SK-N-SH treated with all-trans-retinoic acid at 6 μM for 48 hours (cell line): ENCODE measurements at regions not wholly inside any gene's neighbourhood (a gene's known extent, or its start where the extent isn't known, plus 50 kb on each side); places are given as distances from the start of the nearest gene placed in this dataset.
A peak's percentile ranks its signal among the peaks of the same experiment; 100 is the strongest.

Experiments used
- ATAC-seq: fragments of 200-7000 bp; cut with Tn5 transposase; 3 replicates; pipeline ENCODE4 v1.9.1; 2020; ENCODE audit warnings: mild to moderate bottlenecking, moderate library complexity
- ARNTL ChIP-seq: fragments of 450-650 bp; formaldehyde crosslinking; IDR thresholded peaks from 2 replicates; pipeline ENCODE4 v1.5.0; 2020; ENCODE audit warnings: low read depth, mild to moderate bottlenecking, moderate library complexity, borderline replicate concordance
- BACH2 ChIP-seq: fragments of 250-450 bp; sonication (Bioruptor Pico); IDR thresholded peaks from 2 replicates; pipeline ENCODE4 v1.9.0; 2021; ENCODE audit warnings: mild to moderate bottlenecking, borderline replicate concordance
- CREB5 ChIP-seq: fragments of 250-450 bp; sonication (Bioruptor Pico); IDR thresholded peaks from 2 replicates; pipeline ENCODE4 v1.5.1; 2020; ENCODE audit warnings: low read depth, mild to moderate bottlenecking, moderate library complexity
- CSDC2 ChIP-seq: fragments of 250-450 bp; sonication (Bioruptor Pico); IDR thresholded peaks from 2 replicates; pipeline ENCODE4 v1.5.0; 2020; ENCODE audit warnings: mild to moderate bottlenecking, moderate library complexity
- CSRNP3 ChIP-seq: fragments of 250-450 bp; sonication (Bioruptor Pico); IDR thresholded peaks from 2 replicates; pipeline ENCODE4 v1.5.1; 2021; ENCODE audit warnings: mild to moderate bottlenecking, moderate library complexity
- ESRRG ChIP-seq: fragments of 250-450 bp; sonication (Bioruptor Pico); IDR thresholded peaks from 2 replicates; pipeline ENCODE4 v1.6.1; 2021; ENCODE audit warnings: mild to moderate bottlenecking
- GLIS3 ChIP-seq: fragments of 250-450 bp; sonication (Bioruptor Pico); IDR thresholded peaks from 2 replicates; pipeline ENCODE4 v1.5.0; 2020; ENCODE audit warnings: mild to moderate bottlenecking, moderate library complexity
- ISL1 ChIP-seq: fragments of 250-450 bp; sonication (Bioruptor Pico); IDR thresholded peaks from 2 replicates; pipeline ENCODE4 v2.1.2; 2022; ENCODE audit warnings: mild to moderate bottlenecking, moderate library complexity
- OSR1 ChIP-seq: fragments of 250-450 bp; sonication (Bioruptor Pico); IDR thresholded peaks from 2 replicates; pipeline ENCODE4 v1.8.0; 2022; ENCODE audit warnings: moderate library complexity, mild to moderate bottlenecking, inconsistent platforms
- PATZ1 ChIP-seq: fragments of 250-450 bp; sonication (Bioruptor Pico); IDR thresholded peaks from 2 replicates; pipeline ENCODE4 v1.8.0; 2020; ENCODE audit warnings: mild to moderate bottlenecking, moderate library complexity, borderline replicate concordance
- POU6F1 ChIP-seq: fragments of 250-450 bp; sonication (Bioruptor Pico); IDR thresholded peaks from 2 replicates; pipeline ENCODE4 v1.8.0; 2021; ENCODE audit warnings: low read depth, mild to moderate bottlenecking, moderate library complexity, borderline replicate concordance
- PPARA ChIP-seq: fragments of 250-450 bp; sonication (Bioruptor Pico); IDR thresholded peaks from 2 replicates; pipeline ENCODE4 v1.5.0; 2020; ENCODE audit warnings: mild to moderate bottlenecking, borderline replicate concordance
- RARB ChIP-seq: fragments of 250-450 bp; sonication (Bioruptor Pico); IDR thresholded peaks from 2 replicates; pipeline ENCODE4 v1.8.0; 2021; ENCODE audit warnings: mild to moderate bottlenecking, moderate library complexity
- SNAI2 ChIP-seq: fragments of 250-450 bp; sonication (Bioruptor Pico); IDR thresholded peaks from 2 replicates; pipeline ENCODE4 v1.5.0; 2020; ENCODE audit warnings: mild to moderate bottlenecking, moderate library complexity
- TCF4 ChIP-seq: fragments of 250-450 bp; sonication (Bioruptor Pico); IDR thresholded peaks from 2 replicates; pipeline ENCODE4 v1.8.0; 2021; ENCODE audit warnings: mild to moderate bottlenecking, moderate library complexity, borderline replicate concordance
- TOX ChIP-seq: fragments of 250-450 bp; sonication (Bioruptor Pico); IDR thresholded peaks from 2 replicates; pipeline ENCODE4 v1.8.0; 2021; ENCODE audit warnings: mild to moderate bottlenecking, moderate library complexity, borderline replicate concordance
- TSHZ2 ChIP-seq: fragments of 250-450 bp; sonication (Bioruptor Pico); IDR thresholded peaks from 2 replicates; pipeline ENCODE4 v1.5.0; 2020; ENCODE audit warnings: mild to moderate bottlenecking, moderate library complexity
- ZC3H10 ChIP-seq: fragments of 250-450 bp; sonication (Bioruptor Pico); IDR thresholded peaks from 2 replicates; pipeline ENCODE4 v1.5.1; 2021; ENCODE audit warnings: mild to moderate bottlenecking, moderate library complexity
- ZFP3 ChIP-seq: fragments of 250-450 bp; sonication (Bioruptor Pico); IDR thresholded peaks from 2 replicates; pipeline ENCODE4 v1.5.0; 2020; ENCODE audit warnings: mild to moderate bottlenecking, moderate library complexity
- ZFP30 ChIP-seq: fragments of 450-650 bp; formaldehyde crosslinking; IDR thresholded peaks from 2 replicates; pipeline ENCODE4 v1.5.0; 2022; ENCODE audit warnings: mild to moderate bottlenecking, moderate library complexity
- ZNF565 ChIP-seq: fragments of 450-650 bp; formaldehyde crosslinking; conservative IDR thresholded peaks from 2 replicates; pipeline ENCODE4 v1.5.0; 2020; ENCODE audit warnings: low read depth, mild to moderate bottlenecking, moderate library complexity
- ZNF70 ChIP-seq: fragments of 450-650 bp; formaldehyde crosslinking; IDR thresholded peaks from 2 replicates; pipeline ENCODE4 v1.5.0; 2020; ENCODE audit warnings: mild to moderate bottlenecking, moderate library complexity
- ZNF8 ChIP-seq: fragments of 450-650 bp; formaldehyde crosslinking; IDR thresholded peaks from 2 replicates; pipeline ENCODE4 v1.5.0; 2020; ENCODE audit warnings: mild to moderate bottlenecking, moderate library complexity

GRCh38 chr9:29285818-29286217 is 1712.5 kb upstream of the C9orf72 start:
- ATAC-seq, result peak; percentile 62; the same call in 2 of the 3 replicates
- no peak for TF ChIP-seq ZFP3 (CRISPR knock-in tag)
- TF ChIP-seq TSHZ2, result no peak
- no peak for TF ChIP-seq ZNF8 (CRISPR knock-in tag)
- no peak for TF ChIP-seq ZNF70 (CRISPR knock-in tag)
- TF ChIP-seq CSDC2, result no peak
- no peak for TF ChIP-seq PATZ1
- TF ChIP-seq SNAI2 (CRISPR knock-in tag), result no peak

- TF ChIP-seq OSR1 (CRISPR knock-in tag) (no peak), TCF4 (CRISPR knock-in tag) (no peak), BACH2 (no peak), TSHZ2 (no peak), SNAI2 (CRISPR knock-in tag) (no peak), ZFP3 (CRISPR knock-in tag) (no peak), CSRNP3 (CRISPR knock-in tag) (no peak), ZC3H10 (no peak), PPARA (CRISPR knock-in tag) (no peak), ISL1 (no peak), CSDC2 (no peak), ZNF565 (CRISPR knock-in tag) (no peak), ZNF8 (CRISPR knock-in tag) (no peak), ZFP30 (CRISPR knock-in tag) (no peak), ARNTL (CRISPR knock-in tag) (no peak), RARB (CRISPR knock-in tag) (no peak), GLIS3 (CRISPR knock-in tag) (no peak), CREB5 (CRISPR knock-in tag) (no peak)
- TF ChIP-seq, all 23 proteins: peak for 0
Measured at GRCh38 chr9:29289365-29289764, 1716.1 kb upstream of the C9orf72 start.

GRCh38 chr9:29290516-29290915 is 1717.2 kb upstream of the C9orf72 start:
- ATAC-seq, result no peak
- TF ChIP-seq ZFP30 (CRISPR knock-in tag), result no peak
- TF ChIP-seq TCF4 (CRISPR knock-in tag), result no peak
- TF ChIP-seq ZFP3 (CRISPR knock-in tag), result no peak
- TF ChIP-seq SNAI2 (CRISPR knock-in tag), result no peak
- no peak for TF ChIP-seq TOX
- TF ChIP-seq BACH2, result no peak
- no peak for TF ChIP-seq ARNTL (CRISPR knock-in tag)
- TF ChIP-seq ISL1, result no peak
- TF ChIP-seq ZNF70 (CRISPR knock-in tag), result no peak
- TF ChIP-seq POU6F1 (CRISPR knock-in tag), result no peak
- no peak for TF ChIP-seq CSRNP3 (CRISPR knock-in tag)
- TF ChIP-seq ESRRG (CRISPR knock-in tag), result no peak
- TF ChIP-seq CSDC2, result no peak
- no peak for TF ChIP-seq PPARA (CRISPR knock-in tag)

More at GRCh38 chr9:29289365-29289764, 1716.1 kb upstream of the C9orf72 start:
- ATAC-seq, result no peak
